HCT116 (cell line): ENCODE measurements at regions not wholly inside any gene's neighbourhood (a gene's known extent, or its start where the extent isn't known, plus 50 kb on each side); places are given as distances from the start of the nearest gene placed in this dataset.
"Not testable (repeated sequence)": the region's sequence is repeated elsewhere in the genome, so short reads cannot be mapped to it uniquely, and the experiment has no call there.

Source experiments
- ATAC-seq: fragments of 200-7000 bp; cut with Tn5 transposase; 2 replicates; pipeline ENCODE4 v1.9.1; 2020; ENCODE audit warnings: mild to moderate bottlenecking, moderate library complexity
- BruUV-seq: library from RNA; stranded (reverse); fragments of 400-500 nt; replicated peaks from 2 replicates; lab custom pipeline; 2021; lab: Mats Ljungman, UMichigan
- CTCF ChIA-PET: fragments of 300-600 bp; sonication (Branson Sonifier 250); formaldehyde crosslinking; loops from one replicate; lab custom pipeline; 2021; ENCODE audit warnings: antibody characterized with exemption; lab: Charles Lee
- POLR2A ChIA-PET: fragments of 300-600, 350-600 bp; sonication (Branson Sonifier 250); formaldehyde crosslinking; loops from one replicate; lab custom pipeline; 2021; ENCODE audit warnings: antibody characterized with exemption; lab: Charles Lee
- RAD21 ChIA-PET, 2 experiments: fragments of 300-600 bp; sonication (Branson Sonifier 250); formaldehyde crosslinking; loops; one replicate each; lab custom pipeline; 2023; ENCODE audit warnings: low total read pairs in 2 of 2; ENCODE audit not compliant: uncharacterized antibody in 2 of 2, unreplicated experiment in 2 of 2, low non-redundant PET in 1 of 2; lab: Charles Lee
- DNase-seq: peaks from one replicate; pipeline ENCODE4 v3.0.0-alpha.2; 2010; ENCODE audit warnings: low read depth, low spot score
- H2AFZ ChIP-seq: fragments of 200-600 bp; shearing (Covaris generic), sonication (generic); 2 replicates; pipeline ENCODE4 v1.6.1; 2017; ENCODE audit warnings: low read depth, mixed run types, mixed read lengths, antibody characterized with exemption, low read length; ENCODE audit not compliant: poor library complexity, severe bottlenecking
- H3K27ac ChIP-seq: 2 replicates; pipeline ENCODE4 v1.5.1; 2012; ENCODE audit warnings: low read depth, low read length
- H3K27me3 ChIP-seq: fragments of 200-600 bp; sonication (generic); 2 replicates; pipeline ENCODE4 v1.6.1; 2016; ENCODE audit warnings: mixed run types, low read length, mixed read lengths; ENCODE audit not compliant: insufficient read depth
- H3K36me3 ChIP-seq, 2 experiments: fragments of 200-500 bp in 1 of 2; fragments of 200-600 bp in 1 of 2; sonication (Bioruptor generic) in 1 of 2; sonication (generic) in 1 of 2; 2 replicates each; pipeline versions ENCODE4 v1.5.1 to v1.6.1; 2014 to 2016; ENCODE audit warnings: low read length in 2 of 2, inconsistent platforms in 1 of 2, mixed read lengths in 1 of 2, mixed run types in 1 of 2; ENCODE audit not compliant: insufficient read depth in 2 of 2, control insufficient read depth in 1 of 2
- H3K4me1 ChIP-seq, 2 experiments: fragments of 200-600 bp in 1 of 2; sonication (generic) in 1 of 2; 2 replicates each; pipeline versions ENCODE4 v1.5.1 to v1.6.1; 2012 to 2017; ENCODE audit warnings: low read length in 2 of 2, inconsistent platforms in 1 of 2, mild to moderate bottlenecking in 1 of 2, mixed read lengths in 1 of 2, mixed run types in 1 of 2, moderate library complexity in 1 of 2; ENCODE audit not compliant: insufficient read depth in 2 of 2, control insufficient read depth in 1 of 2
- H3K4me2 ChIP-seq: fragments of 200-600 bp; sonication (generic); 2 replicates; pipeline ENCODE4 v1.6.1; 2017; ENCODE audit warnings: mixed run types, low read length, mixed read lengths
- H3K4me3 ChIP-seq, 2 experiments: fragments of 200-600 bp in 1 of 2; sonication (generic) in 1 of 2; replicated peaks in 1 of 2; 2 replicates each; pipeline ENCODE4 v1.5.1; 2011 to 2016; ENCODE audit warnings: low read length in 2 of 2, control low read depth in 1 of 2, low read depth in 1 of 2, mild to moderate bottlenecking in 1 of 2, mixed read lengths in 1 of 2, mixed run types in 1 of 2
- H3K79me2 ChIP-seq: fragments of 200-600 bp; sonication (generic); 2 replicates; pipeline ENCODE4 v1.6.1; 2017; ENCODE audit warnings: mild to moderate bottlenecking, mixed run types, low read length, moderate library complexity, mixed read lengths; ENCODE audit not compliant: insufficient read depth
- H3K9ac ChIP-seq: fragments of 200-600 bp; sonication (generic); 2 replicates; pipeline ENCODE4 v1.6.1; 2016; ENCODE audit warnings: low read length, mixed read lengths
- H3K9me2 ChIP-seq: fragments of 200-600 bp; sonication (generic), shearing (Covaris generic); 2 replicates; pipeline ENCODE4 v1.6.1; 2017; ENCODE audit warnings: mixed run types, mild to moderate bottlenecking, moderate library complexity; ENCODE audit not compliant: insufficient read depth
- H3K9me3 ChIP-seq, 2 experiments: fragments of 200-500 bp in 1 of 2; fragments of 200-600 bp in 1 of 2; sonication (Bioruptor generic) in 1 of 2; sonication (generic) in 1 of 2; 2 replicates each; pipeline ENCODE4 v1.6.1; 2014 to 2017; ENCODE audit warnings: low read length in 2 of 2, mixed read lengths in 2 of 2, inconsistent platforms in 1 of 2, low read depth in 1 of 2, mild to moderate bottlenecking in 1 of 2, mixed run types in 1 of 2, moderate library complexity in 1 of 2; ENCODE audit not compliant: control insufficient read depth in 1 of 2, insufficient read depth in 1 of 2
- H4K20me1 ChIP-seq: fragments of 200-600 bp; sonication (generic), shearing (Covaris generic); 2 replicates; pipeline ENCODE4 v1.6.1; 2017; ENCODE audit warnings: mixed run types, mild to moderate bottlenecking, moderate library complexity; ENCODE audit not compliant: insufficient read depth
- ATF3 ChIP-seq: IDR thresholded peaks from 2 replicates; pipeline ENCODE4 v1.6.1; 2012
- CBX3 ChIP-seq: IDR thresholded peaks from 2 replicates; pipeline ENCODE4 v1.6.1; 2012; ENCODE audit warnings: low read depth
- CEBPB ChIP-seq: IDR thresholded peaks from 2 replicates; pipeline ENCODE4 v1.6.1; 2012; ENCODE audit warnings: low read depth
- ELF1 ChIP-seq: IDR thresholded peaks from 2 replicates; pipeline ENCODE4 v1.6.1; 2012; ENCODE audit warnings: low read depth, borderline replicate concordance
- EZH2 ChIP-seq: fragments of 200-600 bp; sonication (generic); IDR thresholded peaks from 2 replicates; pipeline ENCODE4 v1.6.1; 2017; ENCODE audit warnings: antibody characterized with exemption, mixed run types
- FOSL1 ChIP-seq: IDR thresholded peaks from 2 replicates; pipeline ENCODE4 v1.6.1; 2012; ENCODE audit warnings: low read depth
- POLR2A ChIP-seq: IDR thresholded peaks from 2 replicates; pipeline ENCODE4 v1.7.0; 2011; ENCODE audit warnings: borderline replicate concordance; ENCODE audit not compliant: insufficient read depth, insufficient read length; ENCODE audit errors: extremely low read depth
- POLR2AphosphoS5 ChIP-seq: IDR thresholded peaks from 2 replicates; pipeline ENCODE4 v1.6.1; 2011; ENCODE audit warnings: mild to moderate bottlenecking, low read depth, low read length, moderate library complexity
- SIN3A ChIP-seq: IDR thresholded peaks from 2 replicates; pipeline ENCODE4 v1.6.1; 2012; ENCODE audit warnings: low read depth
- TCF7L2 ChIP-seq: IDR thresholded peaks from 2 replicates; pipeline ENCODE4 v1.7.0; 2011; ENCODE audit warnings: borderline replicate concordance, inconsistent platforms; ENCODE audit not compliant: insufficient read depth, insufficient read length; ENCODE audit errors: extremely low read depth
- YY1 ChIP-seq: IDR thresholded peaks from 2 replicates; pipeline ENCODE4 v1.6.1; 2011; ENCODE audit warnings: low read length, low read depth, moderate library complexity, mild to moderate bottlenecking; ENCODE audit not compliant: insufficient replicate concordance; ENCODE audit errors: extremely low read depth
- intact Hi-C: fragments of 100-400 bp; cut with micrococcal nuclease; formaldehyde crosslinking; loops from 2 replicates; pipeline ENCODE4 v1.10.0; 2022
- TF ChIP-seq, protein P1 (sequence below): IDR thresholded peaks from 2 replicates; pipeline ENCODE4 v1.6.1; 2012; ENCODE audit warnings: low read depth
- TF ChIP-seq, protein P2 (sequence below), 3 experiments: fragments of 200-600 bp in 1 of 3; sonication (generic) in 1 of 3; IDR thresholded peaks in 2 of 3; conservative IDR thresholded peaks in 1 of 3; 2 replicates each; pipeline ENCODE4 v1.5.1; 2012 to 2017; ENCODE audit warnings: low read depth in 2 of 3, low read length in 2 of 3, antibody characterized with exemption in 1 of 3, borderline replicate concordance in 1 of 3, control low read depth in 1 of 3, mild to moderate bottlenecking in 1 of 3, mixed read lengths in 1 of 3, mixed run types in 1 of 3, moderate library complexity in 1 of 3; ENCODE audit not compliant: insufficient read depth in 1 of 3

DNA sequence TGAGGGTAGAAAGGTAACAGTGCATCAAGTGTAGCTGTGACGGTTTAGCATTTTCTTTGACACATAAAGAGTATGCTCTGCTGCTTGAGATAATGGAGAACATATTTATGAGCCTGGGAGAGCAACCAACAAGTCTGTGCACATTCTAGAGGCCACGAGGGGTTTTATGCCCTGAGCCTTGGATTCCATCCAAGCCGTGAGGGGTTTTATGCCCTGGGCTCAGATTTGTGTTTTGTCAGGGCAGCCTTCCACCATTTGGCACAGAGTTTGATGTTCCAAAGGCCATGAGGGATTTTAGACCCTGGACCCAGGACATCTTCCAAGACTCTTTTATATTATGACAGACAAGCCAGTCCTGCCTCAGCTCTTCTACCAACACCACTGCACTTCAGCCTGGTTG, 106.4 kb downstream of the ZNF486 start:
- Histone ChIP-seq H3K4me2 (no peak overlapping the region), H3K27ac (no peak overlapping the region), H3K79me2 (no peaks in the 10 kb centered on the region), H2AFZ (no peak overlapping the region), H3K4me3 (no peak overlapping the region), H4K20me1 (no peaks in the 10 kb centered on the region), H3K36me3 (no peaks in the 10 kb centered on the region), H3K4me1 (no peaks in the 10 kb centered on the region), H3K9ac (no peak overlapping the region), H3K27me3 (no peaks in the 10 kb centered on the region), H3K9me2 (no peaks in the 10 kb centered on the region)
- BruUV-seq: no TSS peak
- intact Hi-C loops: no loop called here
- no peak for ATAC-seq
- POLR2A ChIA-PET: no interaction called here
- DNase-seq: no peak
- RAD21 ChIA-PET: no interaction called here
- TF ChIP-seq SIN3A (no peak), TCF7L2 (no peak), FOSL1 (no peak), CBX3 (no peak), POLR2AphosphoS5 (no peak), ATF3 (no peak), EZH2 (no peak), YY1 (no peak), ELF1 (no peak), CEBPB (no peak), POLR2A (no peak)
- TF ChIP-seq, protein P1, sequence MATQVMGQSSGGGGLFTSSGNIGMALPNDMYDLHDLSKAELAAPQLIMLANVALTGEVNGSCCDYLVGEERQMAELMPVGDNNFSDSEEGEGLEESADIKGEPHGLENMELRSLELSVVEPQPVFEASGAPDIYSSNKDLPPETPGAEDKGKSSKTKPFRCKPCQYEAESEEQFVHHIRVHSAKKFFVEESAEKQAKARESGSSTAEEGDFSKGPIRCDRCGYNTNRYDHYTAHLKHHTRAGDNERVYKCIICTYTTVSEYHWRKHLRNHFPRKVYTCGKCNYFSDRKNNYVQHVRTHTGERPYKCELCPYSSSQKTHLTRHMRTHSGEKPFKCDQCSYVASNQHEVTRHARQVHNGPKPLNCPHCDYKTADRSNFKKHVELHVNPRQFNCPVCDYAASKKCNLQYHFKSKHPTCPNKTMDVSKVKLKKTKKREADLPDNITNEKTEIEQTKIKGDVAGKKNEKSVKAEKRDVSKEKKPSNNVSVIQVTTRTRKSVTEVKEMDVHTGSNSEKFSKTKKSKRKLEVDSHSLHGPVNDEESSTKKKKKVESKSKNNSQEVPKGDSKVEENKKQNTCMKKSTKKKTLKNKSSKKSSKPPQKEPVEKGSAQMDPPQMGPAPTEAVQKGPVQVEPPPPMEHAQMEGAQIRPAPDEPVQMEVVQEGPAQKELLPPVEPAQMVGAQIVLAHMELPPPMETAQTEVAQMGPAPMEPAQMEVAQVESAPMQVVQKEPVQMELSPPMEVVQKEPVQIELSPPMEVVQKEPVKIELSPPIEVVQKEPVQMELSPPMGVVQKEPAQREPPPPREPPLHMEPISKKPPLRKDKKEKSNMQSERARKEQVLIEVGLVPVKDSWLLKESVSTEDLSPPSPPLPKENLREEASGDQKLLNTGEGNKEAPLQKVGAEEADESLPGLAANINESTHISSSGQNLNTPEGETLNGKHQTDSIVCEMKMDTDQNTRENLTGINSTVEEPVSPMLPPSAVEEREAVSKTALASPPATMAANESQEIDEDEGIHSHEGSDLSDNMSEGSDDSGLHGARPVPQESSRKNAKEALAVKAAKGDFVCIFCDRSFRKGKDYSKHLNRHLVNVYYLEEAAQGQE: no peak
- TF ChIP-seq, protein P2, sequence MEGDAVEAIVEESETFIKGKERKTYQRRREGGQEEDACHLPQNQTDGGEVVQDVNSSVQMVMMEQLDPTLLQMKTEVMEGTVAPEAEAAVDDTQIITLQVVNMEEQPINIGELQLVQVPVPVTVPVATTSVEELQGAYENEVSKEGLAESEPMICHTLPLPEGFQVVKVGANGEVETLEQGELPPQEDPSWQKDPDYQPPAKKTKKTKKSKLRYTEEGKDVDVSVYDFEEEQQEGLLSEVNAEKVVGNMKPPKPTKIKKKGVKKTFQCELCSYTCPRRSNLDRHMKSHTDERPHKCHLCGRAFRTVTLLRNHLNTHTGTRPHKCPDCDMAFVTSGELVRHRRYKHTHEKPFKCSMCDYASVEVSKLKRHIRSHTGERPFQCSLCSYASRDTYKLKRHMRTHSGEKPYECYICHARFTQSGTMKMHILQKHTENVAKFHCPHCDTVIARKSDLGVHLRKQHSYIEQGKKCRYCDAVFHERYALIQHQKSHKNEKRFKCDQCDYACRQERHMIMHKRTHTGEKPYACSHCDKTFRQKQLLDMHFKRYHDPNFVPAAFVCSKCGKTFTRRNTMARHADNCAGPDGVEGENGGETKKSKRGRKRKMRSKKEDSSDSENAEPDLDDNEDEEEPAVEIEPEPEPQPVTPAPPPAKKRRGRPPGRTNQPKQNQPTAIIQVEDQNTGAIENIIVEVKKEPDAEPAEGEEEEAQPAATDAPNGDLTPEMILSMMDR (IDR thresholded peaks at IDR 0.05 in 2 of 3, conservative IDR thresholded peaks at IDR 0.05 in 1 of 3; ENCODE audit: borderline replicate concordance in 1 of 3, insufficient read depth in 1 of 3, low read depth in 2 of 3, low read length in 2 of 3): no peak
- TF ChIP-seq, all 23 proteins: peak for 0
- H3K9me3 ChIP-seq: peaks cover 8 to 9% of the 10 kb centered on the region in 2 experiments; a peak in 2 of 4 replicates
- CTCF ChIA-PET: no interaction called here

GRCh38 chr19:20272627-20273010, 105.6 kb downstream of the ZNF486 start:
- H3K27ac ChIP-seq, POLR2A ChIA-PET, RAD21 ChIA-PET, H3K4me1 ChIP-seq, H3K4me3 ChIP-seq, DNase-seq, H3K9me3 ChIP-seq, H3K4me2 ChIP-seq, intact Hi-C loops, H3K79me2 ChIP-seq, H4K20me1 ChIP-seq, H3K27me3 ChIP-seq, H2AFZ ChIP-seq, BruUV-seq, ATAC-seq, H3K9me2 ChIP-seq, H3K9ac ChIP-seq, CTCF ChIA-PET, H3K36me3 ChIP-seq: not testable (repeated sequence)
